ENCODE measurements at regions not wholly inside any gene's neighbourhood (a gene's known extent, or its start where the extent isn't known, plus 50 kb on each side); places are given as distances from the start of the nearest gene placed in this dataset.

GRCh38 chr13:88000787-88001186 is 329.6 kb downstream of the SLITRK5 start:
- intact Hi-C loops (cut with DNase I) = no loop called here
- Histone ChIP-seq H3K36me3 (no peaks in the 10 kb centered on the region), H3K4me3 (no peak overlapping the region), H3K4me1 (no peaks in the 10 kb centered on the region), H3K9me3 (no peaks in the 10 kb centered on the region), H3K27ac (no peak overlapping the region), H3K27me3 (no peaks in the 10 kb centered on the region)
- TF ChIP-seq POLR2A (IDR thresholded peaks at IDR 0.05) (no peak), CTCF (IDR thresholded peaks at IDR 0.05) (no peak)
- WGBS (ENCODE audit: insufficient coverage, low coverage, low lambda C conversion rate, missing lambda C conversion rate) = no CpG with 5 or more reads among the region's 2 CpGs
- ATAC-seq (peak in 2 of 4 donors; percentile 10 to 24), DNase-seq (no peak)

- H3K36me3 ChIP-seq = no peaks in the 10 kb centered on the region
- no peak for ATAC-seq
These were observed 334.0 kb downstream of the SLITRK5 start for GRCh38 chr13:88005188-88005587.

DNA sequence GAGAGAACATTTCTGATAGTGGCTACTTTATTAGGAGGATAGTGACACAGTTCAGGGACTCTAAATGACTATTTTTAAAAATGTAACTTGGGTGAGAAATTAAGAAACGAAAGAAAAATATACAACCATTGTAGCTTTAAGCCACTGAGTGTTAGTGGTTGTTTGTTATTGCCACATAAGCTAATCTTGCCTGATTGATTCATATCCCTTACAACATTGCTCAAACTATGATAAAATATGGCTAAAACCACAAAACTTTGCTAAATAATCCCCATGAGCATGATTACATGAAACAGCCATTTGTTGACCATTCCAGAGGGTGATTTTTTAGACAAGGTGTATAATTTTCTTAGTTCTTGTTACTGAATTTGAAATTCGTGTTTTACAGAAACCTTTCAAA is 343.4 kb downstream of the SLITRK5 start:
- H3K4me1 ChIP-seq = no peaks in the 10 kb centered on the region
- WGBS (ENCODE audit: insufficient coverage, low coverage, low lambda C conversion rate, missing lambda C conversion rate) = 28% methylated on average over 2 of the region's 2 CpGs
- H3K27ac ChIP-seq = no peak overlapping the region
- no peak overlapping the region for H3K4me3 ChIP-seq
- intact Hi-C loops (cut with DNase I) = no loop called here
- no peaks in the 10 kb centered on the region for H3K36me3 ChIP-seq
- DNase-seq (no peak), ATAC-seq (no peak)
- TF ChIP-seq POLR2A (IDR thresholded peaks at IDR 0.05) (no peak), CTCF (IDR thresholded peaks at IDR 0.05) (no peak)
- no peaks in the 10 kb centered on the region for H3K9me3 ChIP-seq
- H3K27me3 ChIP-seq = no peaks in the 10 kb centered on the region

More at GRCh38 chr13:88005188-88005587, 334.0 kb downstream of the SLITRK5 start:
- WGBS (ENCODE audit: insufficient coverage, low coverage, low lambda C conversion rate, missing lambda C conversion rate) = 60% methylated on average over 1 of the region's 2 CpGs
- intact Hi-C loops (cut with DNase I) = no loop called here
- Histone ChIP-seq H3K4me3 (no peak overlapping the region), H3K27me3 (no peaks in the 10 kb centered on the region), H3K9me3 (no peaks in the 10 kb centered on the region), H3K4me1 (no peaks in the 10 kb centered on the region), H3K27ac (no peak overlapping the region)
- TF ChIP-seq CTCF (IDR thresholded peaks at IDR 0.05) (no peak), POLR2A (IDR thresholded peaks at IDR 0.05) (no peak)
- no peak for DNase-seq

DNA sequence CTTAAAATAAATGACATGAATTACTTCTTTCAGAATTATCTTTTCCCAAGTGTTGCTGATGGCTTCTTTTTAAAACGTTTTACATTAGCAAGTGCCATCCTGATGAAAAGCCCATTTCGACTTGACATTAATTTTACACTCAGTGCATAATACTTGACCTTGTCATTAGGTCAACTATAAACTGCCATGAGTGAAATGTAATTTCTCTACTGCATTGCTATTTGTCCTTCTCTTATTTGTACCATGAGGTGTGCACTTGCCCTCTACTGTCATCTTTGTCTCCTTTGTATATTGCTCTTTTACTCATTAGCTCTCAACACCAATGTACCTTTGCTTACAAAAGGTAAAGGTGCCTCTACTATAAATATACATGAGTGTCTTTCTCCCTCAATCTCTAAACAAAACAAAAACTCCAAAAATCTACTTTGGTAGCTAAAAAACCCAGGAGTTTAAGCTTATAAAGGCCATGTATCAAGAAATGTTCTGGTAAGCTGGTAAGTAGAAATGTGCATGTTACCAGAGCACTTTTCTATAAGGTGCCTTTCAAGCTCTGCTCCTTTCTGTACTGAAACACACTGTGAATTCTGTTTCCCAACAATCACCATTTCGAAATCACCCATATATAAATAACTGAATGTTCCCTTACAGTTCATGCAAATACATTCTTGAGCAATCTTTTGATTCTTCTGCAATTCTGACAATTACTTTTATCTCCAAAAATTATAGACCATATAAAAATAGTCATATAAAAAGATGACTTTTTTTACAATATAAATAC is 351.4 kb downstream of the SLITRK5 start:
- H3K36me3 ChIP-seq = no peaks in the 10 kb centered on the region
- DNase-seq (no peak), ATAC-seq (no peak)
- no peak overlapping the region for H3K4me3 ChIP-seq
- no peaks in the 10 kb centered on the region for H3K4me1 ChIP-seq
- 11% methylated on average over 3 of the region's 3 CpGs for WGBS (ENCODE audit: insufficient coverage, low coverage, low lambda C conversion rate, missing lambda C conversion rate)
- H3K27ac ChIP-seq = no peak overlapping the region
- H3K27me3 ChIP-seq = no peaks in the 10 kb centered on the region
- intact Hi-C loops (cut with DNase I) = no loop called here
- TF ChIP-seq POLR2A (IDR thresholded peaks at IDR 0.05) = no peak
- TF ChIP-seq CTCF (IDR thresholded peaks at IDR 0.05) = no peak
- H3K9me3 ChIP-seq = no peaks in the 10 kb centered on the region
